Glutamatergic neuron (in vitro differentiated cells): ENCODE measurements at regions not wholly inside any gene's neighbourhood (a gene's known extent, or its start where the extent isn't known, plus 50 kb on each side); places are given as distances from the start of the nearest gene placed in this dataset.

ENCODE experiments used
- DNase-seq: peaks from one replicate; pipeline ENCODE4 v3.0.0; 2022
- H3K27ac Mint-ChIP-seq: one replicate; pipeline ENCODE4 v1.8.0; 2020; ENCODE audit warnings: mild to moderate bottlenecking, mixed read lengths, inconsistent platforms; ENCODE audit not compliant: unreplicated experiment
- H3K27me3 Mint-ChIP-seq: one replicate; pipeline ENCODE4 v1.8.0; 2020; ENCODE audit warnings: mild to moderate bottlenecking, moderate library complexity, mixed read lengths, inconsistent platforms; ENCODE audit not compliant: unreplicated experiment
- H3K36me3 Mint-ChIP-seq: one replicate; pipeline ENCODE4 v1.8.0; 2020; ENCODE audit warnings: mild to moderate bottlenecking, mixed read lengths, inconsistent platforms; ENCODE audit not compliant: unreplicated experiment
- H3K4me1 Mint-ChIP-seq: one replicate; pipeline ENCODE4 v1.8.0; 2020; ENCODE audit warnings: mild to moderate bottlenecking, low read depth, mixed read lengths, inconsistent platforms; ENCODE audit not compliant: unreplicated experiment
- H3K4me3 Mint-ChIP-seq: one replicate; pipeline ENCODE4 v1.8.0; 2020; ENCODE audit warnings: mild to moderate bottlenecking, mixed read lengths, inconsistent platforms; ENCODE audit not compliant: unreplicated experiment
- H3K9me3 Mint-ChIP-seq: one replicate; pipeline ENCODE4 v1.8.0; 2020; ENCODE audit warnings: mild to moderate bottlenecking, moderate library complexity, mixed read lengths, inconsistent platforms; ENCODE audit not compliant: unreplicated experiment
- CTCF ChIP-seq: fragments of 200-600 bp; sonication (generic); IDR thresholded peaks from one replicate; pipeline ENCODE4 v1.5.0; 2021; ENCODE audit not compliant: partially characterized antibody, unreplicated experiment

- TF ChIP-seq CTCF: no peak
- H3K4me1 Mint-ChIP-seq: no peaks in the 10 kb centered on the region
- no peaks in the 10 kb centered on the region for H3K27me3 Mint-ChIP-seq
- no peaks in the 10 kb centered on the region for H3K36me3 Mint-ChIP-seq
- DNase-seq: no peak
- no peak overlapping the region for H3K27ac Mint-ChIP-seq
- no peak overlapping the region for H3K4me3 Mint-ChIP-seq
- no peaks in the 10 kb centered on the region for H3K9me3 Mint-ChIP-seq
Measured at GRCh38 chr10:81026591-81026990, 488.9 kb downstream of the SH2D4B start.

GRCh38 chr10:81027223-81027622, 489.5 kb downstream of the SH2D4B start:
- Mint-ChIP-seq H3K36me3 (no peaks in the 10 kb centered on the region), H3K9me3 (no peaks in the 10 kb centered on the region), H3K27me3 (no peaks in the 10 kb centered on the region), H3K4me1 (no peaks in the 10 kb centered on the region), H3K27ac (no peak overlapping the region), H3K4me3 (no peak overlapping the region)
- no peak for DNase-seq
- no peak for TF ChIP-seq CTCF

GRCh38 chr10:81027706-81028105, 490.0 kb downstream of the SH2D4B start:
- H3K27me3 Mint-ChIP-seq: no peaks in the 10 kb centered on the region
- no peaks in the 10 kb centered on the region for H3K9me3 Mint-ChIP-seq
- H3K4me1 Mint-ChIP-seq: no peaks in the 10 kb centered on the region
- TF ChIP-seq CTCF: no peak
- no peak overlapping the region for H3K27ac Mint-ChIP-seq
- no peak overlapping the region for H3K4me3 Mint-ChIP-seq
- H3K36me3 Mint-ChIP-seq: no peaks in the 10 kb centered on the region
- DNase-seq: no peak

GRCh38 chr10:81031774-81032173, 494.1 kb downstream of the SH2D4B start:
- Mint-ChIP-seq H3K27me3 (no peaks in the 10 kb centered on the region), H3K4me3 (no peak overlapping the region), H3K9me3 (no peaks in the 10 kb centered on the region), H3K27ac (no peak overlapping the region), H3K4me1 (no peaks in the 10 kb centered on the region), H3K36me3 (no peaks in the 10 kb centered on the region)
- no peak for DNase-seq
- no peak for TF ChIP-seq CTCF

GRCh38 chr10:81034383-81034782, 496.7 kb downstream of the SH2D4B start:
- TF ChIP-seq CTCF: no peak
- H3K4me1 Mint-ChIP-seq: no peaks in the 10 kb centered on the region
- H3K27me3 Mint-ChIP-seq: no peaks in the 10 kb centered on the region
- no peak overlapping the region for H3K4me3 Mint-ChIP-seq
- peaks cover 1% of the 10 kb centered on the region for H3K9me3 Mint-ChIP-seq
- H3K27ac Mint-ChIP-seq: no peak overlapping the region
- DNase-seq: no peak
- no peaks in the 10 kb centered on the region for H3K36me3 Mint-ChIP-seq
